ENCODE measurements at regions not wholly inside any gene's neighbourhood (a gene's known extent, or its start where the extent isn't known, plus 50 kb on each side); places are given as distances from the start of the nearest gene placed in this dataset.

DNA sequence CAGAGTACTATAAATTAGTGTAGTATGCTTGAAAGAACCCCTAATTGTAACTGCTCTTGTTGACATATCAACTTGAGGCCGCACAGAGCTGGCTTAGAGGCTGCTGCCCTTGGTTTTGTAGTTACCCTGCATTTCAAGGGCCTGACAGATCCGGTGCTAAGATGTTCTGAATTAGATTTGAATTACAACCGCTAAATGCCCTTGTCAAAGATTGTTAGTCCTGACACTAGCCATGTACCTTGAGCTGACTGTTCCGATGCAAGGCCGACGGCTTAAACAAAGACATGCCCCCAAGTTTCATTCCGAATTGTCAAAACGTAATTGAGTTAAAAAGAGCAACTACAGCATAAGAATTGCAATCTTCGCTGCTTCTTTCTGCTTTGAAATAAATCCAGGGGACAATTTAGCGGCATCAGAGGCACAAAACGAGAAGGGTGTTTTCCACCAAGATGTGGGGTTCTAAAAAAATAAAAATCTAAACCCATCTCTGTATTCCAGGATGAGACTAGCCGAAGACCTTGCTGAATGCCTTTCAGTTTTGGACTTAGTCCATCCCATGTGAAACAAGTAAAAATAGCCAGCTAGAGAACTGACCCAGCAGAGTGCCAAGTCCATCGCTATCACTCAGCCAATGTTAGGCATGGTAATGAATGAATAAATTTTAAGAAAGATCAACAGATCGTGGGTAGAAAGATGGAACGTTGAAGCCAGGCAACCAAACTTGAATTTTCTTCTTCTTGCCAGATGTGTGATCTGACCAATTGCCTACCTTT, 148.7 kb downstream of the DICER1 start:
- ChIA-PET RAD21 (ENCODE audit: unreplicated experiment) (no interaction called here), SMC1A (ENCODE audit: uncharacterized antibody, unreplicated experiment) (no interaction called here), POLR2A (no interaction called here), CTCF (no interaction called here)
- Histone ChIP-seq H3K36me3 (ENCODE audit: control insufficient read depth in 2 of 2, insufficient read depth in 2 of 2, low read length in 1 of 2) (no peaks in the 10 kb centered on the region), H3K79me2 (ENCODE audit: control insufficient read depth, insufficient read depth, low read length) (no peaks in the 10 kb centered on the region), H3K4me3 (no peak overlapping the region), H3K9ac (ENCODE audit: control insufficient read depth, insufficient read depth, low read length) (no peak overlapping the region), H3K4me2 (ENCODE audit: control insufficient read depth, insufficient read depth) (no peak overlapping the region), H3K4me1 (ENCODE audit: control insufficient read depth, insufficient read depth, low read length) (no peaks in the 10 kb centered on the region), H3K9me3 (replicated peaks; ENCODE audit: control insufficient read depth, insufficient read depth, low read length) (no peaks in the 10 kb centered on the region), H4K20me1 (ENCODE audit: control insufficient read depth, insufficient read depth) (no peaks in the 10 kb centered on the region), H2AFZ (ENCODE audit: control insufficient read depth, low read depth, low read length) (no peak overlapping the region), H3K27ac (ENCODE audit: control insufficient read depth, insufficient read depth) (no peak overlapping the region), H3K27me3 (replicated peaks in 1 of 2; ENCODE audit: control insufficient read depth in 2 of 2, insufficient read depth in 2 of 2, low read length in 1 of 2) (peaks cover 2% of the 10 kb centered on the region in 2 experiments; a peak in 3 of 4 replicates)
- no TSS peak for BruUV-seq (replicated peaks)
- WGBS (ENCODE audit: insufficient coverage, insufficient replicate concordance, low lambda C conversion rate, missing lambda C conversion rate): 40% methylated on average over 15 of the region's 15 CpGs
- DNase-seq (ENCODE audit: low read depth, low spot score) (no peak), FAIRE-seq (no peak), ATAC-seq (no peak)
- TF ChIP-seq MXI1 (IDR thresholded peaks at IDR 0.05; ENCODE audit: low read depth, low read length) (no peak), MTA3 (IDR thresholded peaks at IDR 0.05; ENCODE audit: borderline replicate concordance, low read length) (no peak), RAD51 (IDR thresholded peaks at IDR 0.05) (no peak), NRF1 (conservative IDR thresholded peaks at IDR 0.05; ENCODE audit: low read depth, low read length) (no peak), NR2C2 (IDR thresholded peaks at IDR 0.05; ENCODE audit: borderline replicate concordance, control insufficient read depth, insufficient read length, low read depth) (no peak), TCF7 (IDR thresholded peaks at IDR 0.05; ENCODE audit: borderline replicate concordance) (no peak), RB1 (IDR thresholded peaks at IDR 0.05; ENCODE audit: borderline replicate concordance) (no peak), SIN3A (IDR thresholded peaks at IDR 0.05; ENCODE audit: low read depth, low read length) (no peak), MEF2A (IDR thresholded peaks at IDR 0.05; ENCODE audit: insufficient read depth, low read depth, low read length) (no peak)
- intact Hi-C loops (cut with micrococcal nuclease; ENCODE audit: unreplicated experiment) (no loop called here), in situ Hi-C loops (cut with MboI) (no loop called here)

All from GM12878 (cell line).